HepG2 (cell line): ENCODE measurements at regions not wholly inside any gene's neighbourhood (a gene's known extent, or its start where the extent isn't known, plus 50 kb on each side); places are given as distances from the start of the nearest gene placed in this dataset.

Experiments
- ATAC-seq: fragments of 200-7000 bp; cut with Tn5 transposase; 3 replicates; pipeline ENCODE4 v1.9.1; 2020; ENCODE audit warnings: mild to moderate bottlenecking, moderate library complexity
- BruUV-seq: library from RNA; stranded (reverse); fragments of 400-500 nt; replicated peaks from 2 replicates; lab custom pipeline; 2021; lab: Mats Ljungman, UMichigan
- CTCF ChIA-PET: fragments of 300-600 bp; formaldehyde crosslinking; extraction: SDS; loops from one replicate; lab custom pipeline; 2021; ENCODE audit warnings: low total read pairs, inconsistent platforms, low intra/inter-chr PET ratio; lab: Yijun Ruan, JAX
- POLR2A ChIA-PET: fragments of 350-600 bp; sonication (Branson Sonifier 250); formaldehyde crosslinking; loops from one replicate; lab custom pipeline; 2020; ENCODE audit warnings: antibody characterized with exemption, inconsistent platforms; lab: Yijun Ruan, JAX
- DNase-seq: peaks from one replicate; pipeline ENCODE4 v3.0.0-alpha.2; 2015; ENCODE audit warnings: low spot score
- FAIRE-seq: peaks from 3 replicates; lab custom pipeline; 2011; peaks lifted over from hg19 to GRCh38; lab: Jason Lieb, UNC
- H2AFZ ChIP-seq: one replicate; pipeline ENCODE4 v1.6.1; 2011; ENCODE audit warnings: low read length, inconsistent platforms
- H3K27ac ChIP-seq: fragments of 300-600 bp; 3 replicates; pipeline ENCODE4 v1.8.0; 2011; ENCODE audit warnings: mixed run types, mild to moderate bottlenecking, mixed read lengths, low read length, inconsistent platforms; ENCODE audit not compliant: insufficient read depth; ENCODE audit errors: extremely low read length
- H3K27me3 ChIP-seq, 2 experiments: fragments of 200-600 bp in 1 of 2; 2 replicates in 1 of 2; 3 replicates in 1 of 2; pipeline versions ENCODE4 v1.6.0 to v1.8.0; 2011; ENCODE audit warnings: low read length in 2 of 2, mild to moderate bottlenecking in 2 of 2, moderate library complexity in 2 of 2, inconsistent platforms in 1 of 2; ENCODE audit not compliant: insufficient read depth in 2 of 2, control insufficient read depth in 1 of 2
- H3K36me3 ChIP-seq, 2 experiments: fragments of 200-600 bp in 1 of 2; replicated peaks in 1 of 2; 2 replicates in 1 of 2; 3 replicates in 1 of 2; pipeline versions ENCODE4 v1.5.1 to v1.8.0; 2011; ENCODE audit warnings: low read length in 2 of 2, inconsistent platforms in 1 of 2; ENCODE audit not compliant: insufficient read depth in 2 of 2, control insufficient read depth in 1 of 2
- H3K4me1 ChIP-seq: 2 replicates; pipeline ENCODE4 v1.5.1; 2012; ENCODE audit warnings: low read length, inconsistent platforms; ENCODE audit not compliant: insufficient read depth
- H3K4me2 ChIP-seq: 2 replicates; pipeline ENCODE4 v1.6.0; 2011; ENCODE audit warnings: low read depth, low read length, inconsistent platforms
- H3K4me3 ChIP-seq, 3 experiments: fragments of 200-600 bp in 1 of 3; sonication (generic), shearing (Covaris generic) in 1 of 3; replicated peaks in 1 of 3; 2 replicates each; pipeline ENCODE4 v1.5.1; 2011 to 2016; ENCODE audit warnings: low read length in 3 of 3, inconsistent platforms in 2 of 3, low read depth in 2 of 3, mild to moderate bottlenecking in 2 of 3, control low read depth in 1 of 3, mixed read lengths in 1 of 3; ENCODE audit not compliant: insufficient read depth in 1 of 3
- H3K79me2 ChIP-seq: one replicate; pipeline ENCODE4 v1.6.1; 2011; ENCODE audit warnings: low read length, inconsistent platforms; ENCODE audit not compliant: insufficient read depth
- H3K9ac ChIP-seq: 2 replicates; pipeline ENCODE4 v1.6.0; 2011; ENCODE audit warnings: mild to moderate bottlenecking, low read depth, low read length, inconsistent platforms; ENCODE audit not compliant: insufficient read depth
- H3K9me3 ChIP-seq: 2 replicates; pipeline ENCODE4 v1.5.1; 2012; ENCODE audit warnings: mild to moderate bottlenecking, low read length
- H4K20me1 ChIP-seq: 2 replicates; pipeline ENCODE4 v1.6.0; 2011; ENCODE audit warnings: inconsistent platforms, mild to moderate bottlenecking, low read length, moderate library complexity; ENCODE audit not compliant: insufficient read depth
- JUNB ChIP-seq: sonication (generic); formaldehyde crosslinking; IDR thresholded peaks from 2 replicates; pipeline ENCODE4 v1.8.0; 2022; ENCODE audit warnings: missing genetic modification reagents, mild to moderate bottlenecking, borderline replicate concordance
- MAFF ChIP-seq: IDR thresholded peaks from 2 replicates; pipeline ENCODE4 v1.6.1; 2011; ENCODE audit warnings: low read depth, low read length, improper control_type of control experiment
- MAFK ChIP-seq, 2 experiments: IDR thresholded peaks in 1 of 2; conservative IDR thresholded peaks in 1 of 2; 2 replicates each; pipeline ENCODE4 v1.6.1; 2011; ENCODE audit warnings: improper control_type of control experiment in 2 of 2, low read length in 2 of 2
- MEIS2 ChIP-seq: sonication (generic); formaldehyde crosslinking; IDR thresholded peaks from 2 replicates; pipeline ENCODE4 v1.9.0; 2021; ENCODE audit warnings: mild to moderate bottlenecking, missing genetic modification reagents
- NPAS2 ChIP-seq: sonication (generic); formaldehyde crosslinking; IDR thresholded peaks from 2 replicates; pipeline ENCODE4 v1.8.0; 2022; ENCODE audit warnings: mild to moderate bottlenecking, missing genetic modification reagents, borderline replicate concordance
- SMC3 ChIP-seq: IDR thresholded peaks from 2 replicates; pipeline ENCODE4 v1.6.1; 2011; ENCODE audit warnings: low read length, improper control_type of control experiment
- SNRNP70 ChIP-seq: fragments of 200-400 bp; formaldehyde crosslinking; IDR thresholded peaks from 2 replicates; pipeline ENCODE4 v1.6.1; 2017; ENCODE audit warnings: mild to moderate bottlenecking, low read depth, low read length, moderate library complexity
- ZNF484 ChIP-seq: sonication (generic); formaldehyde crosslinking; IDR thresholded peaks from 2 replicates; pipeline ENCODE4 v1.5.1; 2020; ENCODE audit warnings: mild to moderate bottlenecking, low read depth, missing genetic modification reagents, borderline replicate concordance
- ZNF605 ChIP-seq: sonication (generic); formaldehyde crosslinking; IDR thresholded peaks from 2 replicates; pipeline ENCODE4 v1.8.0; 2022; ENCODE audit warnings: mild to moderate bottlenecking, missing genetic modification reagents
- ZNF839 ChIP-seq: sonication (generic); formaldehyde crosslinking; IDR thresholded peaks from 2 replicates; pipeline ENCODE4 v1.4.0; 2020; ENCODE audit warnings: missing genetic modification reagents, mild to moderate bottlenecking, borderline replicate concordance
- ZUFSP ChIP-seq: sonication (generic); formaldehyde crosslinking; IDR thresholded peaks from 2 replicates; pipeline ENCODE4 v1.9.0; 2021; ENCODE audit warnings: missing genetic modification reagents, mild to moderate bottlenecking, borderline replicate concordance
- WGBS: methylation state at CpG from one replicate; pipeline ENCODE4 v1.1.6; 2017; ENCODE audit warnings: low lambda C conversion rate; 5-methylcytosine and 5-hydroxymethylcytosine counted together
- in situ Hi-C: cut with HindIII; loops from 2 replicates; pipeline ENCODE4 v1.10.0; 2017; ENCODE audit warnings: low pct_unique_long_range_greater_than_20kb; ENCODE audit not compliant: extremely low pct_ligation_motif_present
- intact Hi-C: fragments of 100-400 bp; cut with micrococcal nuclease; formaldehyde crosslinking; loops from one replicate; pipeline ENCODE4 v1.10.0; 2022; ENCODE audit not compliant: unreplicated experiment
- TF ChIP-seq, protein P1 (sequence below): sonication (generic); formaldehyde crosslinking; IDR thresholded peaks from 2 replicates; pipeline ENCODE4 v1.8.1; 2023; ENCODE audit warnings: mild to moderate bottlenecking, moderate library complexity, missing genetic modification reagents

DNA sequence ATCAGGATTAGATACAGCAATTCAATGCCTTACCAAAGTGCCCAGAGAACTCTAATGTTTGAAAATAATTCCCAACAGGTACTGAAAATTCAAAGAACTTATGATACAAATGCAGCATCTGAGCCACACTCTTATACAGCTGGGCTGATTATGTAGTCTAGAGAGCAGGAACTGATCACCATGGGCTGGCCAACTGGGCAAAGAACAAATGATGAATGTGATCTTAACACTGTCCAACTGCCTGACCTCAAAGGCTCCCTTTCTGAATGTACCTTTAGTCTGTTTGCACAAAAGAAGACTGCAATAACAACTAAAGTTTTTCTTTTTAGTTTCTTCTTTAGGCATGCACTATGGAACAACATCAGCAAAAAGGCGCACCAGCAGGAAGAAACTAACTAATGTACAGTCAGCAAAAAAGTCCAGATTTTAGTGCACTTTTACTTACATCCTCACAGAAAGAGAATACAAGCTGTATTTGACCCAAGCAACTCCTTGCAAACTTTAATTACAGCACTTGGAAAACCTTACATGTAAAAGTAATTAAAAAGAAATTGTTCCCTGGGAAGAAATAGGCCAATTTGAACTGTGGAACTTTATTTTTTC lies 1095.1 kb downstream of the IGSF11 start:
- no peak overlapping the region for H3K27ac ChIP-seq
- no peaks in the 10 kb centered on the region for H3K36me3 ChIP-seq
- WGBS = 0% methylated on average over 1 of the region's 1 CpG
- H3K4me2 ChIP-seq = no peak overlapping the region
- CTCF ChIA-PET = no interaction called here
- ATAC-seq = no peak
- FAIRE-seq = no peak
- H3K4me3 ChIP-seq = no peak overlapping the region
- H2AFZ ChIP-seq = no peak overlapping the region
- DNase-seq = no peak
- intact Hi-C loops = loop anchor here (10.0 kb wide), 1 partner anchor 405 kb away; no protein-coding TSS in a partner anchor
- H3K79me2 ChIP-seq = no peaks in the 10 kb centered on the region
- in situ Hi-C loops = no loop called here
- TF ChIP-seq MAFF (peak; percentile 90), MAFK (conservative IDR thresholded peaks at IDR 0.05 in 1 of 2, IDR thresholded peaks at IDR 0.05 in 1 of 2; ENCODE audit: low read length in 2 of 2) (peak; percentile 80 to 91), ZNF605 (CRISPR knock-in tag) (no peak)
- TF ChIP-seq, all 625 proteins: peak for 2
- BruUV-seq = no TSS peak
- peaks cover 38% of the 10 kb centered on the region; the same call in 1 of the 2 replicates for H3K9me3 ChIP-seq
- POLR2A ChIA-PET = no interaction called here
- no peaks in the 10 kb centered on the region for H3K27me3 ChIP-seq
- no peaks in the 10 kb centered on the region for H3K4me1 ChIP-seq
- H4K20me1 ChIP-seq = no peaks in the 10 kb centered on the region
- H3K9ac ChIP-seq = no peak overlapping the region

- Histone ChIP-seq H2AFZ (no peak overlapping the region), H4K20me1 (no peaks in the 10 kb centered on the region), H3K4me1 (no peaks in the 10 kb centered on the region), H3K36me3 (no peaks in the 10 kb centered on the region), H3K9ac (no peak overlapping the region), H3K4me2 (no peak overlapping the region), H3K27me3 (no peaks in the 10 kb centered on the region), H3K9me3 (peaks cover 42% of the 10 kb centered on the region), H3K79me2 (no peaks in the 10 kb centered on the region), H3K4me3 (no peak overlapping the region), H3K27ac (no peak overlapping the region)
- intact Hi-C loops = loop anchor here (10.0 kb wide), 1 partner anchor 404 kb away; no protein-coding TSS in a partner anchor
- ChIA-PET CTCF (no interaction called here), POLR2A (no interaction called here)
- ATAC-seq (no peak), FAIRE-seq (no peak), DNase-seq (no peak)
- no peak for TF ChIP-seq JUNB (CRISPR knock-in tag)
- no peak for TF ChIP-seq SMC3
- no peak for TF ChIP-seq MEIS2 (CRISPR knock-in tag)
- TF ChIP-seq, protein P1, sequence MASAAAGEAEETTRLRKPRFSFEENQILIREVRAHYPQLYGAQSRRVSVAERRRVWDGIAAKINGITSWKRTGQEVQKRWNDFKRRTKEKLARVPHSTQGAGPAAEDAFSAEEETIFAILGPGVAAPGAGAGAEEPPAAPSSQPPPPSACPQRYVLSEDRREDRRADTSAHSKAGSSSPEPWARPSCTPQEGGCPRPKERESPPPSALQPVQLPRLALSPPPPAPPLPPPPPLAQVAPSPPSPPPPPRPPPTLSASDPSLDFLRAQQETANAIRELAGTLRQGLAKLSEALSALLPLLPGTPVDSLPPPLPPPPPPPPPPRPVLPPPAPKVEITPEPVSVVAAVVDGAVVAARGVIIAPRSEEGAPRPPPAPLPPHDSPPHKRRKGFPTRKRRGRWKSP (CRISPR knock-in tag) = no peak
- TF ChIP-seq NPAS2 = no peak
- TF ChIP-seq ZUFSP (CRISPR knock-in tag) = no peak
- no peak for TF ChIP-seq ZNF484 (CRISPR knock-in tag)
- TF ChIP-seq SNRNP70 = no peak
- TF ChIP-seq ZNF839 = no peak
- in situ Hi-C loops = no loop called here
- BruUV-seq = no TSS peak
Measured at GRCh38 chr3:117941015-117941414, 1093.6 kb downstream of the IGSF11 start.
